GM18498 (cell line): ENCODE measurements at regions not wholly inside any gene's neighbourhood (a gene's known extent, or its start where the extent isn't known, plus 50 kb on each side); places are given as distances from the start of the nearest gene placed in this dataset.

Experiments
- ATAC-seq: cut with Tn5 transposase; IDR thresholded peaks from one replicate; pipeline ENCODE4 v1.9.1; 2021; ENCODE audit warnings: mild to moderate bottlenecking, moderate library complexity; ENCODE audit not compliant: unreplicated experiment

DNA sequence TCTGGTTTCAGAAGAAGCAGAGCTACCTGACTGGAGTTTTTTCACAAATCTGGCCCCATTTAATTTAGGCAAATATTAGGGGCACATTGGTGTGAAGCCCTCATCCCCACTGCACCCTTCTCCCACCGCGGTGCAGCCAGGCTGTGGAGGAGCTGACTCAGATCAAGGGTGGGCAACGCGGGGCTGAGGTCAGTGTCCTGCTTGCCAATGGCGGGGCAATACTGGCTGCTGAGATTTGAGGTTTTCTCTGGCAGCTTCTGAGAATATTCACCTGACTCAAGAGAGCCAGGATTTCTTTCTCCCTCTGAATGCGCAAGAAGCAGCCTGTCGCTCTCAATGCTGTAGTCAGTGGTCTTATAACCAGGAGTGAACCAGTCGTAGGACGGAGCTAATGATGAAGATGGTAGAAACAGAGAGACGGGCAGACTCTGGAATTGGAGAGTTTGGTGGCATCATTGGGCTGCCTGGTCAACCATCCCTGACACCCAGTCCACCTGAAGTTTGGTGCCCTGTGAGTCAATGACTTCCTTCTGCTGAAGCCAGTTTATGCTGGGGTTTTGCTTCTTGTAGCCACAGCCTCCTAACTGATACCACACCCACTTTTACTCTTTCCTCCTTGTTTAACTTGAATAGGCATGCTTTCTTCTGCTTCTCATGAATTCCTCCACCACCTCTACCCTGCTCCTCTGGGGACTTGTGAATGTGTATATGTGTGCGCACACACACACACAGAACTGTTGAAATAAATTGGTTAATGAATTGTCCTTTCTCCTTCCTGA, 123.7 kb upstream of the CTBP2 start:
- ATAC-seq: no peak

DNA sequence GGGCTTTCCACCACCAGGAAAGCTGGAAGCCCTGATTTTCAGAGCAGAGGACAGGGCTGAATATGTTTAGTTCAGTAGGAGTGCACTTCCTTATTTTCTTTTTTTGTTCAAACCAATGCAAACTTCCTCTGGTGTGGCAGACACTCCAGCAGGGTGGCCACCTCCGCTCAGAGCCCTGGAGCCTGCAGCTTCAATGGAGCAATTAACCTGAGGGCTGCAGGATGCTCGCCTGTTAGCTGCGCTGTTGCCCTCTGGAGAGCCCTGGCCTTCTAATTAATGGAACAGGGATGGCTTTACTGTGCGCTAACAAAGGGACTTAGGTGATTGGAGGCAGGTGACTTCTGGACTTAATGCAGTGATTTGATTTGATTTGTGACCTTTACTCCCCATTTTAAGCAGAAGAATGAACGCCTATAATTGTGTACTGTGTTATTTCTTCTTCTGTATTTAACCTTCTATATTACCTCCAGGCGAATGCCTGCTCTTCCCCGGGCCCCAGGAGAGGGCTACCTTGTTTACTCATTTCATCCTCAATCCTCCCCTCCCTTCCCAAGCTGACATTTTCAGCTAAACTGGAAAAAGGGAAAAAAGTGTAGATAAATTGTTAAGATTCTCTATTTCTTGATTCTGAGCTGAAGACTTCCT, 123.0 kb upstream of the CTBP2 start:
- no peak for ATAC-seq

DNA sequence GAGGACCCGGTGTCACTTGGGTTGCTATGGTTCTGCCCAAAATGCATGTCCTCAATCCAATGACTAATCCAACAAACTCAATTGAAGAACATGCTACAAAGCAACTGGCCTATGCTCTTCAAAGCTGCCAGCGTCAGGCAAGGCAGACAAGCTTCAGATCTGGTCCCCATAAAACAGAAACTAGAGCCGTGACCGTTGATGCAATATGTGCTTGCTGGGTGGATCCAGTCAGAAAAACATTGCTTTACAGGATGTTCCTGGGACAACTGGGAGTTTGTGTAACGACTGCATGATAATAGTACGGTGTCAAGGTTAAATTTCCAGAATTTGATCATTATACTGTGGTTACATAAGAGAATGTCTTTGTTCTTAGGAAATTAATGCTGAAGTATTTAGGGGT, 120.7 kb upstream of the CTBP2 start:
- ATAC-seq: no peak

DNA sequence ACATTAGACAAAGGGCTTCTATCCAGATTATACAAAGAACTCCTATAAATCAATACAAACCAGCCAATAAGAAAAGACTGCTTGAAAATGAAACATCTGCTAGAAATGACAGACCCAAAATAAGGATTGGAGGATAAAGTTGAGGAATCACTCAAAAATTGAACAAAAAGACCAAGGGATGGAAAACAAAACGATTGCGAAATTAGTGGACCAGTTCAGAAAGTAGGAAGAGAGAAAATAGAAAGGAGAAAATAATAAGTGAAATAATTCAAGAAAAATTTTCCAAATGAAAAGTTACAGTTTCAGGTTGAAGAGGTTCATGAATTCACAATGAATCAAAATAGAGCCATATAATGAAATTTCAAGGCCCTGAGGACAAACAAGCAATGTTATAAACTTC, 115.8 kb upstream of the CTBP2 start:
- ATAC-seq: no peak

GRCh38 chr10:125274961-125275360, 114.6 kb upstream of the CTBP2 start:
- no peak for ATAC-seq

GRCh38 chr10:125273023-125273422, 112.7 kb upstream of the CTBP2 start:
- no peak for ATAC-seq

GRCh38 chr10:125269716-125270115, 109.4 kb upstream of the CTBP2 start:
- ATAC-seq: no peak

DNA sequence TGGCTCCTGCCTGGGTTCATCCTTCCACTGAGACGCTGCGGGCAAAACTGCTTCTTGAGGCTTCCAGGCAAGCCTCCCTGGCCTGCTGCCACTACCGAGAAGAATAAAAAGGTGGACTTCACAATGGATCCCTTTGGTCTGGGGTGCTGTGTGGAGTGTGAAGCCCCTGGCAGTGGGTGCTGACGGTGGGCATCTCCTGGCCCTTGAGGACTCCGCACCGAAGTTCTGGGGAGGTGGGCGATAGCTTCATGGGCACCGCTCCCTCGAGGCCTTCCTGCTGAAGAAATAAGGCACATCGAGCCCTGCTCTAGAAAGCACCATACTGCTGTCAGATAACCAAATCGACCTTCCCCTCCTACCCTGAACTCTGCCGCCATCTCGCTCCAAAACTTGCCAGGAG, 106.6 kb upstream of the CTBP2 start:
- ATAC-seq: no peak

DNA sequence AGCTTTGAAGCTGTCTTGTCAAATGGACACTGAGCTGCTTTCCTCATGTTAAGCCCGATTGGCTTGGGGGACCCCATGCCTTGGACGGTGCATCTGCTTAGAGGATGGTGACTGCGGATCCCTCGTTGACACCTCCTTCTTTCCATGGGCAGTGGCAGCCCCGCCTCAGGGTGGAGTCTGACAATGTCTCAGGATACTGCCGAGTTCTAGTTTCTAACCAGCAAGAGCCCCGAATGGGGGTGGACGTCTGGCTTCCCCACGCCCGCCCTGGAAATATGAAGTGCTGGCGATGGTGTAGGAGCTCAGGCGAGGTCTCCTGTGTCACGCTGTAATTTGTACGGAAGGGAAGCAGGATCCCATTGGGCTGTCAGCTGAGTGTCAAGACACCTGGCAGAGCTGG, 106.2 kb upstream of the CTBP2 start:
- ATAC-seq: no peak

- ATAC-seq: no peak
Measured at GRCh38 chr10:125265579-125265955, 105.2 kb upstream of the CTBP2 start.

GRCh38 chr10:125264757-125265578, 104.6 kb upstream of the CTBP2 start:
- no peak for ATAC-seq

- no peak for ATAC-seq
Measured at GRCh38 chr10:125264091-125264490, 103.7 kb upstream of the CTBP2 start.

DNA sequence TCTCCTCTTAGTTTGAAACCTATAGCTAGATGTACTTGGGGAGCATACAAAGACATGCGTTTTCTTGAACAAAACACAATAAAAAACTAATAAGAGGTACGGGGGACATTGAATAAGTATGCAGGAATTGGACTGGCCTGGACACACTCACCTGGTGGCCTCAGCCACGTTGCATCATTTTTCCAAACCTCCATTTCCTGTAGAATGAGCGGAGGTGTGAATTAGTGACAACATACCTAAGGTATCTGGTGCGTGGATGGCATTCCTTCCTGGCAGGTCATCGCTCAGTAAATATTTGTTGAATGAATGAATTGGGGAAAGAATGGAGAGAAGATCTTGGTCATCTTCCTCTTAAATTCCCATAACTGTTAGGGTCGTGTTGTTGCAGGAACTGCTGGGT, 103.2 kb upstream of the CTBP2 start:
- ATAC-seq: no peak

DNA sequence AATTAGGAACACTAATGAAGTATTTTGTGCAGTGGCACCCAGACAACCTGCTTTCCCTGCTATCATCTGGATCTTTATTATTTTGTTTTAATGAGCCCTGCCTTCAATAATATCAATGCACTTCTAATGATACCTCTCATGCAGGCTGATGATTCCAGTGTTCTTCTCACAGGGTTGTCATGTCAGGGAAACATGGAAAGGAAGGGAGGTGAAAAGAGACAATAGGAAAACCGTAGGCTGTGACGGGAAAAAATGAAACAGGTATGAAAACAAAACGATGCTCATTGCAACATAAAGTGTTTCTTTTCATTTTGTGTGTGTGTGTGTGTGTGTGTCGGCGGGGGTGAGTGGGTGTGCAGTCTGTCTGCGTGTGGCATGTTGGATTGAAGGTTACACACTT, 102.6 kb upstream of the CTBP2 start:
- no peak for ATAC-seq

DNA sequence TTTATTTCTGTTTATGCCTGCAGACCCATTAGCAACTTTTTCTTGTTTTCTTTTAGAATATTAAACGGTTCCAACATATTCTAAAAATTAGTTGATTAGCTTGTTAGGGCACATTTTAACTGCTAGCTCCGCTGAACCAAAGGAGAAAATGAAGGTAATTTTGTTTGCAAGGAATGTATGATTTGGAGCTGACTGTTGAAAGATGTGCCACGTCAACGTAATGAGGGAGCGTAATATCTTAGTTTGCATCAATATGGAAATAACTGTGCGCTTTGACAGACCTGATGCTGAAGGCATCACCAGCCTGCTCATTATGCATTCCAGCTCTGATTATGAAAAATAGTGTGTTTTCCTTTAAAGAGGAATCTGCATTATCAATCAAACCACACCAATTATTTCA, 102.0 kb upstream of the CTBP2 start:
- ATAC-seq: no peak

DNA sequence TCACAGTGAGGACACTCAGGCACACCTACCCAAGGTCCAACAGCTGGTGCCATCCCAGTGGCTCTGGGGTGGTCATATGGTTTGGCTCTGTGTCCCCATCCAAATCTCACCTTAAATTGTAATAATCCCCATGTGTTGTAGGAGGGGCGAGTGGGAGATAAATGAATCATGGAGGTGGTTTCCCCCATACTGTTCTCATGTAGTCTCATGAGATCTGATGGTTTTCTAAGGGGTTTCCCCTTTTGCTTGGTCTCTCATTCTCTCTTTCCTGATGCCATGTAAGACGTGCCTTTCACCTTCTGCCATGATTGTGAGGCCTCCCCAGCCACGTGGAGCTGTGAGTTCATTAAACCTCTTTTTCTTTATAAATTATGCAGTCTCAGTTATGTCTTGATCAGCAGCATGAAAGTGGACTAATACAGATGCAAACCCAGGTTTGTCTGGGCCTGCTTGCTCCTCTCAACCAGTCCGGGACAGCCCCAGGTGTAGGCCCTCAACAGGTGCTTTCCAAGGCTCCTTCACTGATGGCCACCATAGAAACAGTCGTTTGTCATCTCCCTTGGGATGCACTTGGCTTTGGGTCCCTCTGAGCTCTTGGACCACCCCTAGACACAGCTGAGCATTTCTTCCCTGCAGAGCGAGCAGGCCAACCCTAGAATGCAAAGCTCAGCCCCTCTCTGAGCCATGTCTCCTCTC, 101.3 kb upstream of the CTBP2 start:
- ATAC-seq: no peak

- ATAC-seq: no peak
Measured at GRCh38 chr10:125260260-125260659, 99.9 kb upstream of the CTBP2 start.

DNA sequence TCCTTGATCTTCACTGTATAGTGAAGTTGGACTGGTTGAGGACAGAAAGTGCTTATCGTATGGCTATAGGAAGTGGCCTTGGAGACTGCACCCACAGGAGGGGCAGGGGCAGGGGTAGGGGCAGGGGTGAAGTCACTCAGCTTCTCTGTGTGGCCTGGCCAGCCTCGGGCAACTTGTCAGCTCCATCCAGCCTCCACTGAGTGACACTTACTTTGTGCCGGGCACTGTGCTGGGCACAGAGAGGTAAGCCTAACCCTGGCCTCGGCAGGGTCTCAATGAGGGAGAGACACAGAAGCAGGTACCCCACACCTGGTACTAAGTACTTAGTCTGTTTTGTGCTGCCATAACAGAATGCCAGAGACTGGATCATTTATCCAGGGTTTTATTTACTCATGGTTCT, 99.3 kb upstream of the CTBP2 start:
- ATAC-seq: no peak

- no peak for ATAC-seq
Measured at GRCh38 chr10:125258676-125259075, 98.3 kb upstream of the CTBP2 start.

GRCh38 chr10:125257521-125258108, 97.3 kb upstream of the CTBP2 start:
- no peak for ATAC-seq

GRCh38 chr10:125256026-125256425, 95.7 kb upstream of the CTBP2 start:
- no peak for ATAC-seq
